ENCODE measurements at regions not wholly inside any gene's neighbourhood (a gene's known extent, or its start where the extent isn't known, plus 50 kb on each side); places are given as distances from the start of the nearest gene placed in this dataset.

- no peak for DNase-seq (ENCODE audit: extremely low read depth, low read depth)
- TF ChIP-seq, protein P1, sequence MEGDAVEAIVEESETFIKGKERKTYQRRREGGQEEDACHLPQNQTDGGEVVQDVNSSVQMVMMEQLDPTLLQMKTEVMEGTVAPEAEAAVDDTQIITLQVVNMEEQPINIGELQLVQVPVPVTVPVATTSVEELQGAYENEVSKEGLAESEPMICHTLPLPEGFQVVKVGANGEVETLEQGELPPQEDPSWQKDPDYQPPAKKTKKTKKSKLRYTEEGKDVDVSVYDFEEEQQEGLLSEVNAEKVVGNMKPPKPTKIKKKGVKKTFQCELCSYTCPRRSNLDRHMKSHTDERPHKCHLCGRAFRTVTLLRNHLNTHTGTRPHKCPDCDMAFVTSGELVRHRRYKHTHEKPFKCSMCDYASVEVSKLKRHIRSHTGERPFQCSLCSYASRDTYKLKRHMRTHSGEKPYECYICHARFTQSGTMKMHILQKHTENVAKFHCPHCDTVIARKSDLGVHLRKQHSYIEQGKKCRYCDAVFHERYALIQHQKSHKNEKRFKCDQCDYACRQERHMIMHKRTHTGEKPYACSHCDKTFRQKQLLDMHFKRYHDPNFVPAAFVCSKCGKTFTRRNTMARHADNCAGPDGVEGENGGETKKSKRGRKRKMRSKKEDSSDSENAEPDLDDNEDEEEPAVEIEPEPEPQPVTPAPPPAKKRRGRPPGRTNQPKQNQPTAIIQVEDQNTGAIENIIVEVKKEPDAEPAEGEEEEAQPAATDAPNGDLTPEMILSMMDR (IDR thresholded peaks at IDR 0.05; ENCODE audit: low read depth, low read length, missing control alignments) = no peak
Observed at GRCh38 chr9:18137815-18138214, 336.1 kb upstream of the ADAMTSL1 start.

GRCh38 chr9:18138656-18139055, 335.3 kb upstream of the ADAMTSL1 start:
- TF ChIP-seq, protein P1 (IDR thresholded peaks at IDR 0.05; ENCODE audit: low read depth, low read length, missing control alignments) = no peak
- no peak for DNase-seq (ENCODE audit: extremely low read depth, low read depth)

More at GRCh38 chr9:18137815-18138214, 336.1 kb upstream of the ADAMTSL1 start:
- H3K4me3 ChIP-seq (replicated peaks; ENCODE audit: low read depth, low read length) = no peak overlapping the region

GRCh38 chr9:18141681-18142080, 332.3 kb upstream of the ADAMTSL1 start:
- TF ChIP-seq, protein P1 (IDR thresholded peaks at IDR 0.05; ENCODE audit: low read depth, low read length, missing control alignments) = no peak
- H3K4me3 ChIP-seq (replicated peaks; ENCODE audit: low read depth, low read length) = no peak overlapping the region
- no peak for DNase-seq (ENCODE audit: extremely low read depth, low read depth)

More at GRCh38 chr9:18138656-18139055, 335.3 kb upstream of the ADAMTSL1 start:
- no peak overlapping the region for H3K4me3 ChIP-seq (replicated peaks; ENCODE audit: low read depth, low read length)

DNA sequence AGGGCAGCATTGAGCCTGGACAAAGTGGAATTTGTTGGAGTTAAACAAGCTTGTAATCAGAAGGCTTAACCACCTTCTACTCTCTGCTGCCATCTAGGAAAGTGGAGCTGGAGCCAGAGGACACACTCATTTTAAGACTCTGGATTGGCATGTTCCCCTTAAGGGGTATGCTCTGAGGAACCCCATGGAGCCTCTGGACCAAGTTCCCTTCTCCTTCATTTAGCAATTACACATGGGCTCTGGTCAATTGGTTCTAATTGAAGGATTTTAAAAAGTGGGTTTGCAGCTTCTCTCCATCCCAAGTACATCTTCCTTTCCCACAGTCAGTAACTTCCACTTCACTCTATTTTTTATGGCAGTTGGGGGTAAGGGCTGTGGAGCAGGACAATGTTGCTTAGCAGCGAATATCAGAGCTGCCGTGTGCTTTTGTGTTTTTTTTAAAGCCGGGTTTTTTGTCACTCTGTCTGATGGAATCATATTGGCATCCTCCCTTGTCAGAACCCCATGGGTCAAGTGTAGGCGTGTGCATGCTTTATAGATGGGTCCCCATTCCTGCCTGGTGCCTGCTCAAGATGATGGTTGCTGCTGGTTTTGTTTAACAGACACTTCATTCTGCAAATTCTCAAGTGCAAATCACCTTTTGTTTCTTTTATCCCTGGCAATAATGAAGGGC, 330.7 kb upstream of the ADAMTSL1 start:
- no peak for DNase-seq (ENCODE audit: extremely low read depth, low read depth)
- H3K4me3 ChIP-seq (replicated peaks; ENCODE audit: low read depth, low read length) = no peak overlapping the region
- TF ChIP-seq, protein P1 (IDR thresholded peaks at IDR 0.05; ENCODE audit: low read depth, low read length, missing control alignments) = peak; percentile 38

- TF ChIP-seq, protein P1 (IDR thresholded peaks at IDR 0.05; ENCODE audit: low read depth, low read length, missing control alignments) = no peak
- no peak overlapping the region for H3K4me3 ChIP-seq (replicated peaks; ENCODE audit: low read depth, low read length)
- DNase-seq (ENCODE audit: extremely low read depth, low read depth) = no peak
Observed at GRCh38 chr9:18146329-18146728, 327.6 kb upstream of the ADAMTSL1 start.

GRCh38 chr9:18149471-18150011, 324.4 kb upstream of the ADAMTSL1 start:
- no peak for DNase-seq (ENCODE audit: extremely low read depth, low read depth)
- no peak overlapping the region for H3K4me3 ChIP-seq (replicated peaks; ENCODE audit: low read depth, low read length)
- TF ChIP-seq, protein P1 (IDR thresholded peaks at IDR 0.05; ENCODE audit: low read depth, low read length, missing control alignments) = no peak

Measured in HFF-Myc (cell line).